ENCODE measurements at regions not wholly inside any gene's neighbourhood (a gene's known extent, or its start where the extent isn't known, plus 50 kb on each side); places are given as distances from the start of the nearest gene placed in this dataset.
"Not testable (repeated sequence)": the region's sequence is repeated elsewhere in the genome, so short reads cannot be mapped to it uniquely, and the experiment has no call there.

GRCh38 chr1:201641524-201642253 lies 102.8 kb downstream of the NAV1 start:
- TF ChIP-seq, protein P1, sequence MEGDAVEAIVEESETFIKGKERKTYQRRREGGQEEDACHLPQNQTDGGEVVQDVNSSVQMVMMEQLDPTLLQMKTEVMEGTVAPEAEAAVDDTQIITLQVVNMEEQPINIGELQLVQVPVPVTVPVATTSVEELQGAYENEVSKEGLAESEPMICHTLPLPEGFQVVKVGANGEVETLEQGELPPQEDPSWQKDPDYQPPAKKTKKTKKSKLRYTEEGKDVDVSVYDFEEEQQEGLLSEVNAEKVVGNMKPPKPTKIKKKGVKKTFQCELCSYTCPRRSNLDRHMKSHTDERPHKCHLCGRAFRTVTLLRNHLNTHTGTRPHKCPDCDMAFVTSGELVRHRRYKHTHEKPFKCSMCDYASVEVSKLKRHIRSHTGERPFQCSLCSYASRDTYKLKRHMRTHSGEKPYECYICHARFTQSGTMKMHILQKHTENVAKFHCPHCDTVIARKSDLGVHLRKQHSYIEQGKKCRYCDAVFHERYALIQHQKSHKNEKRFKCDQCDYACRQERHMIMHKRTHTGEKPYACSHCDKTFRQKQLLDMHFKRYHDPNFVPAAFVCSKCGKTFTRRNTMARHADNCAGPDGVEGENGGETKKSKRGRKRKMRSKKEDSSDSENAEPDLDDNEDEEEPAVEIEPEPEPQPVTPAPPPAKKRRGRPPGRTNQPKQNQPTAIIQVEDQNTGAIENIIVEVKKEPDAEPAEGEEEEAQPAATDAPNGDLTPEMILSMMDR (IDR thresholded peaks at IDR 0.05; ENCODE audit: low read length, missing control alignments) = no peak
- H3K4me3 ChIP-seq (replicated peaks; ENCODE audit: low read depth, low read length) = no peak overlapping the region
- DNase-seq (ENCODE audit: low read depth) = no peak

- TF ChIP-seq, protein P1 (IDR thresholded peaks at IDR 0.05; ENCODE audit: low read length, missing control alignments) = no peak
- no peak for DNase-seq (ENCODE audit: low read depth)
- H3K4me3 ChIP-seq (replicated peaks; ENCODE audit: low read depth, low read length) = no peak overlapping the region
Measured at GRCh38 chr1:201643835-201644104, 104.8 kb downstream of the NAV1 start.

DNA sequence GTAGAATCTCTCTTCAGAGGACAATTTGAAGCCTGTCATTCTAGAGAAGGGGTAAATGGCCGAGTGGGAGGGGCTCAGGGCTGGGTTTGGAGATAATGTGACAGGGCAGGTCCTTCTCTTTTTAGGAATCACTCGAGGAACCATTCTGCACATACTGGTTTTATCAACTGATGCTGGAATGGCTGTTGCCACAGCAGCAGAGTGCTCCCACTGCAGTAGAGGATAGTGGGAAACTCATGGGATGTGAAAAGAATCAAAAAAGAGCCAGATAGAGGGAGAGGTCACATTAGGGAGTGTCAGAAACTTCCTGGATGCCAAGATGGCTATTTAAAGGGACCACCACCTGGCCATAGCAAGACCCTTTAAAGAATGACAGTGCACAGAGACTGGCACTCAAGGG lies 105.3 kb downstream of the NAV1 start:
- DNase-seq (ENCODE audit: low read depth) = no peak
- H3K4me3 ChIP-seq (replicated peaks; ENCODE audit: low read depth, low read length) = no peak overlapping the region
- TF ChIP-seq, protein P1 (IDR thresholded peaks at IDR 0.05; ENCODE audit: low read length, missing control alignments) = no peak

GRCh38 chr1:201645000-201645399 lies 106.1 kb downstream of the NAV1 start:
- not testable (repeated sequence) for H3K4me3 ChIP-seq (replicated peaks; ENCODE audit: low read depth, low read length); DNase-seq (ENCODE audit: low read depth)

DNA sequence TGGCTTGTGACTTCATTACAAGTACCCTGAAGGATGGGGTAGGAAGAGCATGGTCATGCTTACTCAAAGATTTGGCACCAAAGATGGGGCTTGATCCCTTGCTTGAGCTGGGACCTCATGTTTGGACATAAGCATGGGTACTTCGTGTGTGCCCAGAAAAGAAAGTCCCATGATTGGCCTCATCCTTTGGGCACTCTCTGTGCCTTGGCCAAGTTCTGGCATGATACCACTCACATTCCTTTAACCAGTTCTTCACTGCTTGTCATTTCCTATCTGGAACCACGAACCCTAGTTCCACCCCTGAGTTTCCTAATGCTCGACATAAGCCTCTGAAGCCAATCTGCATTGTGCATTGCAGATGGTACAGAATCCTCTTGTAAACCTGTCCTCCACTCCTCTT lies 107.0 kb downstream of the NAV1 start:
- H3K4me3 ChIP-seq (replicated peaks; ENCODE audit: low read depth, low read length) = no peak overlapping the region
- TF ChIP-seq, protein P1 (IDR thresholded peaks at IDR 0.05; ENCODE audit: low read length, missing control alignments) = no peak
- no peak for DNase-seq (ENCODE audit: low read depth)

GRCh38 chr1:201646411-201647022 lies 107.6 kb downstream of the NAV1 start:
- TF ChIP-seq, protein P1 (IDR thresholded peaks at IDR 0.05; ENCODE audit: low read length, missing control alignments) = no peak
- no peak overlapping the region for H3K4me3 ChIP-seq (replicated peaks; ENCODE audit: low read depth, low read length)
- DNase-seq (ENCODE audit: low read depth) = no peak

- H3K4me3 ChIP-seq (replicated peaks; ENCODE audit: low read depth, low read length) = no peak overlapping the region
- TF ChIP-seq, protein P1 (IDR thresholded peaks at IDR 0.05; ENCODE audit: low read length, missing control alignments) = no peak
- DNase-seq (ENCODE audit: low read depth) = no peak
Measured at GRCh38 chr1:201647094-201647493, 108.2 kb downstream of the NAV1 start.
